Mesothelial cell of epicardium (in vitro differentiated cells): ENCODE measurements at regions not wholly inside any gene's neighbourhood (a gene's known extent, or its start where the extent isn't known, plus 50 kb on each side); places are given as distances from the start of the nearest gene placed in this dataset.
A peak's percentile ranks its signal among the peaks of the same experiment; 100 is the strongest.
"Not testable (repeated sequence)": the region's sequence is repeated elsewhere in the genome, so short reads cannot be mapped to it uniquely, and the experiment has no call there.

Experiments
- DNase-seq, 2 experiments: peaks; one replicate each; pipeline ENCODE4 v3.0.0; 2021; ENCODE audit warnings: low spot score in 2 of 2; ENCODE audit not compliant: unreplicated experiment in 2 of 2
- H3K27ac Mint-ChIP-seq: 2 replicates; pipeline ENCODE4 v1.8.0; 2021; ENCODE audit warnings: mixed read lengths
- H3K27me3 Mint-ChIP-seq: 2 replicates; pipeline ENCODE4 v1.8.0; 2021; ENCODE audit warnings: low read depth, mixed read lengths
- H3K36me3 Mint-ChIP-seq: 2 replicates; pipeline ENCODE4 v1.8.0; 2021; ENCODE audit warnings: mixed read lengths
- H3K4me1 Mint-ChIP-seq: 2 replicates; pipeline ENCODE4 v1.8.0; 2021; ENCODE audit warnings: mixed read lengths
- H3K4me3 Mint-ChIP-seq: 2 replicates; pipeline ENCODE4 v1.8.0; 2021; ENCODE audit warnings: mild to moderate bottlenecking, moderate library complexity, mixed read lengths
- H3K9me3 Mint-ChIP-seq: 2 replicates; pipeline ENCODE4 v1.8.0; 2021; ENCODE audit warnings: mixed read lengths
- TF ChIP-seq, protein P1 (sequence below): fragments of 200-600 bp; sonication (generic); IDR thresholded peaks from one replicate; pipeline ENCODE4 v1.5.0; 2021; ENCODE audit warnings: antibody characterized with exemption; ENCODE audit not compliant: unreplicated experiment

DNA sequence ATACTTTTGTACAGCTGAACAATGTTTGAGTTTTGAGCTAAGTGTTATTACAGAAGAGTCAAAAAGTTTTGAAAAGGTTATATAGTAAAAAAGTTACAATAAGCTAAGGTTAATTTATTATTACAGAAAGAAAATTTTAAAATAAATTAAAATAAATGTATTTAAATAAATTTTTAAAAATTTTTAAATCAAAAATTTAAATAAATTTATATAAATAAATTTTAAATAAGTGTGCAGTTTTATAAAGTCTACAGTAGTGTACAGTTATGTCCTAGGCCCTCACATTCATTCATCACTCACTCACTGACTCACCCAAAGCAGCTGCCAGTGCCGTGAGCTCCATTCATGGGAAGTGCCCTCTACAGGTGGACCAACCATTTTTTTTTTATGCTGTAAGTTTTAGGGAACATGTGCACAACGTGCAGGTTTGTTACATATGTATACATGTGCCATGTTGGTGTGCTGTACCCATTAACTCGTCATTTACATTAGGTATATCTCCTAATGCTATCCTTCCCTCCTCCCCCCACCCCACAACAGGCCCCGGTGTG is 462.9 kb upstream of the ZMIZ1 start:
- Mint-ChIP-seq H3K4me3 (no peak overlapping the region), H3K4me1 (no peaks in the 10 kb centered on the region), H3K27me3 (no peaks in the 10 kb centered on the region), H3K36me3 (peaks cover 2% of the 10 kb centered on the region), H3K9me3 (peaks cover 20% of the 10 kb centered on the region), H3K27ac (no peak overlapping the region)
- TF ChIP-seq, protein P1, sequence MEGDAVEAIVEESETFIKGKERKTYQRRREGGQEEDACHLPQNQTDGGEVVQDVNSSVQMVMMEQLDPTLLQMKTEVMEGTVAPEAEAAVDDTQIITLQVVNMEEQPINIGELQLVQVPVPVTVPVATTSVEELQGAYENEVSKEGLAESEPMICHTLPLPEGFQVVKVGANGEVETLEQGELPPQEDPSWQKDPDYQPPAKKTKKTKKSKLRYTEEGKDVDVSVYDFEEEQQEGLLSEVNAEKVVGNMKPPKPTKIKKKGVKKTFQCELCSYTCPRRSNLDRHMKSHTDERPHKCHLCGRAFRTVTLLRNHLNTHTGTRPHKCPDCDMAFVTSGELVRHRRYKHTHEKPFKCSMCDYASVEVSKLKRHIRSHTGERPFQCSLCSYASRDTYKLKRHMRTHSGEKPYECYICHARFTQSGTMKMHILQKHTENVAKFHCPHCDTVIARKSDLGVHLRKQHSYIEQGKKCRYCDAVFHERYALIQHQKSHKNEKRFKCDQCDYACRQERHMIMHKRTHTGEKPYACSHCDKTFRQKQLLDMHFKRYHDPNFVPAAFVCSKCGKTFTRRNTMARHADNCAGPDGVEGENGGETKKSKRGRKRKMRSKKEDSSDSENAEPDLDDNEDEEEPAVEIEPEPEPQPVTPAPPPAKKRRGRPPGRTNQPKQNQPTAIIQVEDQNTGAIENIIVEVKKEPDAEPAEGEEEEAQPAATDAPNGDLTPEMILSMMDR = no peak
- no peak for DNase-seq

DNA sequence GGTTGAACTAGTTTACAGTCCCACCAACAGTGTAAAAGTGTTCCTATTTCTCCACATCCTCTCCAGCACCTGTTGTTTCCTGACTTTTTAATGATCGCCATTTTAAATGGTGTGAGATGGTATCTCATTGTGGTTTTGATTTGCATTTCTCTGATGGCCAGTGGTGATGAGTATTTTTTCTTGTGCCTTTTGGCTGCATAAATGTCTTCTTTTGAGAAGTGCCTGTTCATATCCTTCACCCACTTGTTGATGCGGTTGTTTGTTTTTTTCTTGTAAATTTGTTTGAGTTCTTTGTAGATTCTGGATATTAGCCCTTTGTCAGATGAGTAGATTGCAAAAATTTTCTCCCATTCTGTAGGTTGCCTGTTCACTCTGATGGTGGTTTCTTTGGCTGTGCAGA is 462.0 kb upstream of the ZMIZ1 start:
- not testable (repeated sequence) for H3K27me3 Mint-ChIP-seq, H3K27ac Mint-ChIP-seq, H3K4me1 Mint-ChIP-seq, H3K36me3 Mint-ChIP-seq, H3K4me3 Mint-ChIP-seq, DNase-seq
- H3K9me3 Mint-ChIP-seq = peaks cover 20% of the 10 kb centered on the region

DNA sequence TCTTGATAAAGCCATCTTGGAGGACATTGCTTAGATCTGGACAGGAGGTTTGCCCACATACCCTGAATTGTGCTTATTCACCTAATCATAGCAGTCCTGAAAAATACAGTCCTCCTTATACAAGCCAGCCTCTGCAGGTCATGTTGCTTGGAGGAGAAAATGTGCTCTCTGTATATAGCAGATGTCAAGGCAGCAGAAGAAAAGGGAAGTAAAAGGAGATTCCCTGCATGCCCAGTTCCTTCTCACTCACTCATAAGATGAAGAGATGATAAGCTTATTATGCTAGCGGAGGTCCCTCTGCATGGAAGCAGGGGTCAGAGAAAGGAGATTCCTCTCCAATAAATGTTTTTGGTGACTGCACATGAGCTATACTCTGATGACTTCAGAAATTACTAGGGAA is 458.8 kb upstream of the ZMIZ1 start:
- Mint-ChIP-seq H3K36me3 (peaks cover 2% of the 10 kb centered on the region), H3K9me3 (peaks cover 20% of the 10 kb centered on the region), H3K4me3 (no peak overlapping the region), H3K27me3 (no peaks in the 10 kb centered on the region), H3K4me1 (peaks cover 15% of the 10 kb centered on the region), H3K27ac (no peak overlapping the region)
- TF ChIP-seq, protein P1 = no peak
- no peak for DNase-seq

DNA sequence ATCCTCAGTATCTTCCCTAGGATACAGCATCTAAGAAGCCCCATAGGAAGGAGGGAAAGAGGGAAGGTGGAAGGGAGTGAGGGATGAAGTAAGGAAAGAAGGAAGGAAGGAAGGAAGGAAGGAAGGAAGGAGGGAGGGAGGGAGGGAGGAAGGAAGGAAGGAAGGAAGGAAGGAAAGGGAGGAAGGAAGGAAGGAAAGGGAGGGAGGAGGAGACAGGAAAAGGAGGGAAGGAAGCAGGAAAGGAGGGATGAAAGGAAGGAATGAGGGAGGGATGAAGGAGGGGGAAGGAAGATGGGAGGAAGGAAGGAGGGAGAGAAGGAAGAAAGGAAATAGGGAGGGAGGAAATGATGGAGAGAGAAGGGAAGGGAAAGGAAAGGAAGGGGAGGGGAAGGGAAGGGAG is 455.6 kb upstream of the ZMIZ1 start:
- Mint-ChIP-seq H3K9me3 (peaks cover 15% of the 10 kb centered on the region), H3K27me3 (no peaks in the 10 kb centered on the region), H3K4me3 (no peak overlapping the region), H3K27ac (no peak overlapping the region), H3K4me1 (peaks cover 22% of the 10 kb centered on the region), H3K36me3 (peaks cover 2% of the 10 kb centered on the region)
- no peak for DNase-seq
- TF ChIP-seq, protein P1 = no peak

DNA sequence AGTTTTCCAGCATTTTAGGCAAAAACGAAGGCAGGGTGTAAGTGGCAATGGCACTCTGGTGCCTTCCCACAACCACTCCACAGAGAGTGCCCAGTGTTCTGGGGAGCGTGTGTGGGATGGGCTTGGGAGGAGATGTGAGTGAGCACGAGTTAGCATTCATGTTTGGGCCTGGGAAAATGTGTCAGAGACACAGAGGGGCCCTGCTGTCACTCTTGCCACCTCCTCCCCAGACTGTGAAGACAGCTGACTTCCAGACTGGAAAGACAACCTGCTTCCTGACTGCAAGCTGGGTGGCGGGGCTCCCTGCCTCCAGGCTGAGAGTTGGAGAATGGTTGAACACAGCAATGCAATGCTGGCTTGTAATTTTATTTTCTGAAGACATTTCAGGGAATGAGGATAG is 454.5 kb upstream of the ZMIZ1 start:
- H3K4me3 Mint-ChIP-seq = no peak overlapping the region
- peaks cover 8% of the 10 kb centered on the region for H3K9me3 Mint-ChIP-seq

DNA sequence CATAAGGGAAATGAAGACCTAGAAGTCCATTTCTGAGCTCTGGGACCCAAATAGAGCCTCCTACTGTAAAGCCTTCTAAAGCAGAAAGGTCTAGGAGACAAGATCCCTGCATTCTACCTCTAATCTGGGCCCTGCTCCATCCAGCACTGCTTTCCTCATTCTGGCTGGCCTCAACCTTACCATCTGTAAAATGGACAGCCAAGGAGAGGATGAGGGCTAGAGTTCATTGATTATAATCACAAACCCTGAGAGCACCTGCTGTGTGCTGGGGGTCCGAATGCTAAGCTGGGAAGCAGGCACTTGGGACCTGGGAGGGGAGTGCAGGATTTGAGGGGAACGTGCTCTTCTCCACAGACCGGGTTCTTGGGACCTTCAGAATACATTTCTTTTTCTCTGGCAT is 454.0 kb upstream of the ZMIZ1 start:
- no peaks in the 10 kb centered on the region for H3K36me3 Mint-ChIP-seq
- TF ChIP-seq, protein P1 = no peak
- peaks cover 33% of the 10 kb centered on the region for H3K4me1 Mint-ChIP-seq
- no peak overlapping the region for H3K27ac Mint-ChIP-seq
- peaks cover 7% of the 10 kb centered on the region for H3K9me3 Mint-ChIP-seq
- no peaks in the 10 kb centered on the region for H3K27me3 Mint-ChIP-seq
- no peak overlapping the region for H3K4me3 Mint-ChIP-seq
- DNase-seq = no peak

More for the DNA sequence above, 454.5 kb upstream of the ZMIZ1 start:
- no peaks in the 10 kb centered on the region for H3K36me3 Mint-ChIP-seq
- H3K27ac Mint-ChIP-seq = peak overlapping the region; percentile 41
- H3K27me3 Mint-ChIP-seq = no peaks in the 10 kb centered on the region
- DNase-seq = no peak
- H3K4me1 Mint-ChIP-seq = peaks cover 28% of the 10 kb centered on the region
- TF ChIP-seq, protein P1 = no peak
